Prostate gland (tissue), 2 donors: ENCODE measurements at regions not wholly inside any gene's neighbourhood (a gene's known extent, or its start where the extent isn't known, plus 50 kb on each side); places are given as distances from the start of the nearest gene placed in this dataset.
A peak's percentile ranks its signal among the peaks of the same experiment; 100 is the strongest.

Experiments used
- DNase-seq: peaks from one replicate; pipeline ENCODE4 v3.0.0-alpha.2; 2019; ENCODE audit warnings: low spot score
- H3K27ac ChIP-seq, 2 donors: fragments of 200-600 bp; sonication (generic); 2 replicates each; pipeline ENCODE4 v1.5.1; 2017 to 2019
- H3K27me3 ChIP-seq: fragments of 200-600 bp; sonication (generic); replicated peaks from 2 replicates; pipeline ENCODE4 v1.5.1; 2019; ENCODE audit not compliant: insufficient read depth
- H3K36me3 ChIP-seq, 2 donors: fragments of 200-600 bp; sonication (generic); 1 replicate in 1 of 2; 2 replicates in 1 of 2; pipeline versions ENCODE4 v1.5.1 to v1.8.1; 2017 to 2019
- H3K4me1 ChIP-seq: fragments of 200-600 bp; sonication (generic); replicated peaks from 2 replicates; pipeline ENCODE4 v1.5.1; 2019
- H3K4me3 ChIP-seq, 2 donors: fragments of 200-600 bp; sonication (generic); 2 replicates each; pipeline ENCODE4 v1.5.1; 2017 to 2019
- H3K9me3 ChIP-seq: fragments of 200-600 bp; sonication (generic); 2 replicates; pipeline ENCODE4 v1.5.1; 2017
- CTCF ChIP-seq, 4 experiments: fragments of 200-600 bp in 2 of 4; fragments of 450-650 bp in 2 of 4; sonication (generic) in 2 of 4; IDR thresholded peaks; 1 replicate in 3 of 4; 2 replicates in 1 of 4; pipeline ENCODE4 v1.5.1; 2016 to 2019; ENCODE audit warnings: antibody characterized with exemption in 4 of 4, mild to moderate bottlenecking in 2 of 4, moderate library complexity in 2 of 4
- POLR2A ChIP-seq: fragments of 450-650 bp; IDR thresholded peaks from one replicate; pipeline ENCODE4 v1.6.1; 2016; ENCODE audit warnings: antibody characterized with exemption, mild to moderate bottlenecking
- POLR2AphosphoS5 ChIP-seq: sonication (generic); formaldehyde crosslinking; IDR thresholded peaks from one replicate; pipeline ENCODE4 v1.6.1; 2017; ENCODE audit warnings: antibody characterized with exemption
- WGBS: methylation state at CpG from one replicate; pipeline ENCODE4 v1.1.5; 2018; 5-methylcytosine and 5-hydroxymethylcytosine counted together
- intact Hi-C: fragments of 100-400 bp; cut with DNase I; formaldehyde crosslinking; loops from one replicate; pipeline ENCODE4 v1.14.2; 2022

GRCh38 chr6:113596387-113597230, 260.5 kb upstream of the MARCKS start:
- Histone ChIP-seq H3K4me3 (no peak overlapping the region), H3K4me1 (peaks cover 2% of the 10 kb centered on the region), H3K36me3 (no peaks in the 10 kb centered on the region), H3K27me3 (no peaks in the 10 kb centered on the region), H3K9me3 (no peaks in the 10 kb centered on the region), H3K27ac (peak overlapping the region; percentile 34 to 45)
- intact Hi-C loops, result no loop called here
- no peak for TF ChIP-seq CTCF (IDR thresholded peaks at IDR 0.05)
- no peak for TF ChIP-seq POLR2A
- TF ChIP-seq POLR2AphosphoS5, result no peak
- 24% methylated on average over 5 of the region's 5 CpGs for WGBS
- no peak for DNase-seq

- 74% methylated on average over 1 of the region's 1 CpG for WGBS
- H3K9me3 ChIP-seq, result no peaks in the 10 kb centered on the region
- intact Hi-C loops, result no loop called here
- no peak for DNase-seq
- H3K4me3 ChIP-seq, result no peak overlapping the region
- H3K36me3 ChIP-seq, result no peaks in the 10 kb centered on the region
- H3K27ac ChIP-seq, result peak overlapping the region in 1 of 2 donors; percentile 45
- TF ChIP-seq POLR2A (no peak), POLR2AphosphoS5 (no peak), CTCF (IDR thresholded peaks at IDR 0.05) (no peak)
- peaks cover 2% of the 10 kb centered on the region for H3K4me1 ChIP-seq
- no peaks in the 10 kb centered on the region for H3K27me3 ChIP-seq
These were observed 259.9 kb upstream of the MARCKS start for GRCh38 chr6:113597231-113597583.

GRCh38 chr6:113598786-113599185, 258.4 kb upstream of the MARCKS start:
- Histone ChIP-seq H3K36me3 (no peaks in the 10 kb centered on the region), H3K9me3 (no peaks in the 10 kb centered on the region), H3K4me3 (no peak overlapping the region), H3K4me1 (peaks cover 2% of the 10 kb centered on the region), H3K27me3 (no peaks in the 10 kb centered on the region), H3K27ac (no peak overlapping the region)
- 95% methylated on average over 3 of the region's 3 CpGs for WGBS
- TF ChIP-seq POLR2AphosphoS5 (no peak), CTCF (IDR thresholded peaks at IDR 0.05) (no peak), POLR2A (no peak)
- intact Hi-C loops, result no loop called here
- DNase-seq, result no peak

GRCh38 chr6:113599444-113599843, 257.7 kb upstream of the MARCKS start:
- intact Hi-C loops, result no loop called here
- Histone ChIP-seq H3K27me3 (no peaks in the 10 kb centered on the region), H3K27ac (no peak overlapping the region), H3K36me3 (no peaks in the 10 kb centered on the region), H3K4me1 (peaks cover 2% of the 10 kb centered on the region), H3K9me3 (no peaks in the 10 kb centered on the region), H3K4me3 (no peak overlapping the region)
- TF ChIP-seq POLR2AphosphoS5 (no peak), CTCF (IDR thresholded peaks at IDR 0.05) (no peak), POLR2A (no peak)
- no peak for DNase-seq
